ENCODE measurements at regions not wholly inside any gene's neighbourhood (a gene's known extent, or its start where the extent isn't known, plus 50 kb on each side); places are given as distances from the start of the nearest gene placed in this dataset.

GRCh38 chr10:10564081-10564794, 453.4 kb upstream of the CELF2 start:
- DNase-seq (ENCODE audit: low read depth): no peak

- DNase-seq (ENCODE audit: low read depth): no peak
These were observed 440.7 kb upstream of the CELF2 start for GRCh38 chr10:10576937-10577336.

GRCh38 chr10:10579709-10580108, 438.0 kb upstream of the CELF2 start:
- DNase-seq (ENCODE audit: low read depth): no peak

- DNase-seq (ENCODE audit: low read depth): no peak
These were observed 433.5 kb upstream of the CELF2 start for GRCh38 chr10:10584161-10584560.

GRCh38 chr10:10587744-10588393, 429.8 kb upstream of the CELF2 start:
- no peak for DNase-seq (ENCODE audit: low read depth)

GRCh38 chr10:10589540-10590303, 427.9 kb upstream of the CELF2 start:
- no peak for DNase-seq (ENCODE audit: low read depth)

GRCh38 chr10:10591715-10592341, 425.8 kb upstream of the CELF2 start:
- DNase-seq (ENCODE audit: low read depth): no peak

GRCh38 chr10:10596256-10596655, 421.4 kb upstream of the CELF2 start:
- DNase-seq (ENCODE audit: low read depth): no peak

- DNase-seq (ENCODE audit: low read depth): no peak
These were observed 419.4 kb upstream of the CELF2 start for GRCh38 chr10:10598297-10598696.

- no peak for DNase-seq (ENCODE audit: low read depth)
These were observed 417.7 kb upstream of the CELF2 start for GRCh38 chr10:10600004-10600403.

GRCh38 chr10:10605551-10606081, 412.1 kb upstream of the CELF2 start:
- DNase-seq (ENCODE audit: low read depth): no peak

- DNase-seq (ENCODE audit: low read depth): no peak
These were observed 408.2 kb upstream of the CELF2 start for GRCh38 chr10:10609379-10609955.

GRCh38 chr10:10610171-10610570, 407.5 kb upstream of the CELF2 start:
- DNase-seq (ENCODE audit: low read depth): no peak

- DNase-seq (ENCODE audit: low read depth): no peak
These were observed 405.5 kb upstream of the CELF2 start for GRCh38 chr10:10612151-10612550.

GRCh38 chr10:10613656-10614244, 403.9 kb upstream of the CELF2 start:
- no peak for DNase-seq (ENCODE audit: low read depth)

GRCh38 chr10:10617686-10618085, 400.0 kb upstream of the CELF2 start:
- no peak for DNase-seq (ENCODE audit: low read depth)

- no peak for DNase-seq (ENCODE audit: low read depth)
These were observed 399.5 kb upstream of the CELF2 start for GRCh38 chr10:10618139-10618538.

GRCh38 chr10:10623958-10624566, 393.6 kb upstream of the CELF2 start:
- no peak for DNase-seq (ENCODE audit: low read depth)

GRCh38 chr10:10624567-10624962, 393.1 kb upstream of the CELF2 start:
- no peak for DNase-seq (ENCODE audit: low read depth)

- no peak for DNase-seq (ENCODE audit: low read depth)
These were observed 392.2 kb upstream of the CELF2 start for GRCh38 chr10:10625491-10625890.

GRCh38 chr10:10626734-10627133, 390.9 kb upstream of the CELF2 start:
- DNase-seq (ENCODE audit: low read depth): no peak

Measured in Daoy (cell line).